Suprapubic skin (tissue), 4 donors: ENCODE measurements at regions not wholly inside any gene's neighbourhood (a gene's known extent, or its start where the extent isn't known, plus 50 kb on each side); places are given as distances from the start of the nearest gene placed in this dataset.

ENCODE experiments used
- DNase-seq, 2 donors: peaks; one replicate each; pipeline ENCODE4 v3.0.0-alpha.2; 2019; ENCODE audit warnings: low spot score in 2 of 2
- H3K27ac ChIP-seq: fragments of 200-600 bp; sonication (generic); one replicate; pipeline ENCODE4 v1.5.1; 2019
- H3K27me3 ChIP-seq: fragments of 200-600 bp; sonication (generic); one replicate; pipeline ENCODE4 v1.5.1; 2019
- H3K36me3 ChIP-seq: fragments of 200-600 bp; sonication (generic); one replicate; pipeline ENCODE4 v1.5.1; 2019
- H3K4me1 ChIP-seq: fragments of 200-600 bp; sonication (generic); one replicate; pipeline ENCODE4 v1.5.1; 2019
- H3K4me3 ChIP-seq: fragments of 200-600 bp; sonication (generic); one replicate; pipeline ENCODE4 v1.5.1; 2019; ENCODE audit warnings: mild to moderate bottlenecking
- H3K9me3 ChIP-seq: fragments of 200-600 bp; sonication (generic); one replicate; pipeline ENCODE4 v1.5.1; 2019
- CTCF ChIP-seq, 2 donors: fragments of 200-600 bp in 1 of 2; fragments of 450-650 bp in 1 of 2; sonication (generic) in 1 of 2; IDR thresholded peaks; one replicate each; pipeline ENCODE4 v1.5.1; 2016 to 2019; ENCODE audit warnings: antibody characterized with exemption in 2 of 2, mild to moderate bottlenecking in 1 of 2, moderate library complexity in 1 of 2
- EP300 ChIP-seq: sonication (generic); formaldehyde crosslinking; IDR thresholded peaks from one replicate; pipeline ENCODE4 v1.6.1; 2017; ENCODE audit warnings: antibody characterized with exemption
- POLR2A ChIP-seq, 2 donors: fragments of 450-650 bp; IDR thresholded peaks; one replicate each; pipeline ENCODE4 v1.6.1; 2017; ENCODE audit warnings: antibody characterized with exemption in 2 of 2, mild to moderate bottlenecking in 2 of 2, moderate library complexity in 2 of 2
- POLR2AphosphoS5 ChIP-seq, 3 donors: sonication (generic); formaldehyde crosslinking; IDR thresholded peaks; one replicate each; pipeline ENCODE4 v1.6.1; 2017; ENCODE audit warnings: antibody characterized with exemption in 3 of 3
- WGBS: methylation state at CpG from one replicate; pipeline ENCODE4 v1.1.5; 2018; 5-methylcytosine and 5-hydroxymethylcytosine counted together

DNA sequence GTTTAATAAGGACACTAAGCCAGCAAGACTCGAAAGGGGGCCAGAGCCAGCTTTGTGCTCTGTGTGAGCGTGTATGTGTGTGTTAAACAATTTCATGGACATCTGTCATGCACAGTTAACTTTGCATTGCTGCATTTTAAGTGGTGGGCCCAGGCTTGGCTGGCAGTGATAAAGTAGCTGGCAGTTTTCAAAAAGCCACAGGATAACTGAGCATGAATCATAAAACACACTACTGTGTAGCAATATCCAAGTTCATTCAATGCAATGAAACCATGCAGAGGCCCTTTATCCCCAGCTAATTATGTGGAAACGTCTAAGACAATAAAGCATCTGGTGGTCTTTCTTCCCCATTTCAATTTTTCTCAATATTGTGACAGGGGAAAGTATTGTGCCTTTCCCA lies 132.9 kb downstream of the NKX6-1 start:
- H3K36me3 ChIP-seq: no peaks in the 10 kb centered on the region
- no peaks in the 10 kb centered on the region for H3K27me3 ChIP-seq
- DNase-seq: no peak
- no peak overlapping the region for H3K4me3 ChIP-seq
- H3K9me3 ChIP-seq: peaks cover 4% of the 10 kb centered on the region
- TF ChIP-seq CTCF (IDR thresholded peaks at IDR 0.05) (no peak), EP300 (no peak), POLR2A (IDR thresholded peaks at IDR 0.05) (no peak), POLR2AphosphoS5 (IDR thresholded peaks at IDR 0.05) (no peak)
- H3K27ac ChIP-seq: no peak overlapping the region
- 53% methylated on average over 3 of the region's 3 CpGs for WGBS
- H3K4me1 ChIP-seq: no peaks in the 10 kb centered on the region

DNA sequence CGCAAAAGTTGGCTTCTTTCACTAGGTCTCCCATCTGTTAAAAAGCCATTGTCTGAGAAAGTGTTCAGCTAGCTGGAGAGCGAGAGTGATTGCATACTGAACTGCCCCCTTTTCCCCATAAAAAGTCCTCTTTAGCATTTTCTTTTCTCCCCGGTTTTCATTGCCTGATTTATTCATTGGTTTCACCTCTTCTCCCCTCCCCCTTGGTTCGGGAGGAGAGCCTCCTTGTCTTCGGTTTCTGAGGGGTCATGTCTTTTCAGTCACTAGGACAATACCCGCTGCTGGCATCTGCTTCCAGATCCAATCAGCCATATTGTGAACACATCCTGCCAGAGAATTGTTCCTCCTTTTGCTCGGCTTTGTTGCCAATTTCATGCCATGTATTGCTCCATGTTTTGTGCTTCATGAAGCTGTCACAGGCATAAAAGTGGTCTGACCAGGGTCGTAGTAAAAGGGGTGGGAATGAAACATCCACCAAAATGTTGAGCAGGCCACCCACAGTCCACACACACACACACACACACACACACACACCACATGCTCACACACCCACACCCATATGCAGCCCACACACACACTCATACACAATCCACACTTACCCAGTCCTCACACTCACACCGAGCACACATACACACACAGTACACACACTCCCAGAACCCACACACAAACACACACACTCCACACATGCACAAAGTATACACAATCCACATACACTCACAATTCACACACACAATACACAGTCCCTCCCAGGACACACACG lies 136.0 kb downstream of the NKX6-1 start:
- TF ChIP-seq CTCF (IDR thresholded peaks at IDR 0.05) (no peak), EP300 (no peak), POLR2A (IDR thresholded peaks at IDR 0.05) (no peak), POLR2AphosphoS5 (IDR thresholded peaks at IDR 0.05) (no peak)
- Histone ChIP-seq H3K4me1 (no peaks in the 10 kb centered on the region), H3K4me3 (no peak overlapping the region), H3K27ac (no peak overlapping the region), H3K9me3 (peaks cover 4% of the 10 kb centered on the region), H3K36me3 (no peaks in the 10 kb centered on the region), H3K27me3 (no peaks in the 10 kb centered on the region)
- 65% methylated on average over 9 of the region's 10 CpGs for WGBS
- no peak for DNase-seq

- TF ChIP-seq CTCF (IDR thresholded peaks at IDR 0.05) (no peak), POLR2AphosphoS5 (IDR thresholded peaks at IDR 0.05) (no peak), POLR2A (IDR thresholded peaks at IDR 0.05) (no peak), EP300 (no peak)
- DNase-seq: no peak
- Histone ChIP-seq H3K9me3 (peaks cover 20% of the 10 kb centered on the region), H3K4me1 (no peaks in the 10 kb centered on the region), H3K27me3 (no peaks in the 10 kb centered on the region), H3K36me3 (no peaks in the 10 kb centered on the region), H3K4me3 (no peak overlapping the region), H3K27ac (no peak overlapping the region)
- 80% methylated on average over 1 of the region's 3 CpGs for WGBS
Measured at GRCh38 chr4:84342161-84342560, 156.9 kb downstream of the NKX6-1 start.

- Histone ChIP-seq H3K9me3 (peaks cover 20% of the 10 kb centered on the region), H3K27me3 (no peaks in the 10 kb centered on the region), H3K4me3 (no peak overlapping the region), H3K4me1 (no peaks in the 10 kb centered on the region), H3K27ac (no peak overlapping the region), H3K36me3 (no peaks in the 10 kb centered on the region)
- DNase-seq: no peak
- TF ChIP-seq EP300 (no peak), POLR2AphosphoS5 (IDR thresholded peaks at IDR 0.05) (no peak), POLR2A (IDR thresholded peaks at IDR 0.05) (no peak), CTCF (IDR thresholded peaks at IDR 0.05) (no peak)
Measured at GRCh38 chr4:84341559-84341958, 157.5 kb downstream of the NKX6-1 start.

GRCh38 chr4:84338367-84338766 lies 160.7 kb downstream of the NKX6-1 start:
- Histone ChIP-seq H3K9me3 (peaks cover 11% of the 10 kb centered on the region), H3K4me3 (no peak overlapping the region), H3K36me3 (no peaks in the 10 kb centered on the region), H3K27ac (no peak overlapping the region), H3K27me3 (no peaks in the 10 kb centered on the region), H3K4me1 (no peaks in the 10 kb centered on the region)
- DNase-seq: no peak
- no peak for TF ChIP-seq POLR2AphosphoS5 (IDR thresholded peaks at IDR 0.05)
- TF ChIP-seq CTCF (IDR thresholded peaks at IDR 0.05): no peak
- TF ChIP-seq POLR2A (IDR thresholded peaks at IDR 0.05): no peak
- WGBS: 81% methylated on average over 4 of the region's 5 CpGs
